SK-N-SH treated with all-trans-retinoic acid at 6 μM for 48 hours (cell line): ENCODE measurements at regions not wholly inside any gene's neighbourhood (a gene's known extent, or its start where the extent isn't known, plus 50 kb on each side); places are given as distances from the start of the nearest gene placed in this dataset.

Experiments
- BACH2 ChIP-seq: fragments of 250-450 bp; sonication (Bioruptor Pico); IDR thresholded peaks from 2 replicates; pipeline ENCODE4 v1.9.0; 2021; ENCODE audit warnings: mild to moderate bottlenecking, borderline replicate concordance
- RARB ChIP-seq: fragments of 250-450 bp; sonication (Bioruptor Pico); IDR thresholded peaks from 2 replicates; pipeline ENCODE4 v1.8.0; 2021; ENCODE audit warnings: mild to moderate bottlenecking, moderate library complexity
- TCF4 ChIP-seq: fragments of 250-450 bp; sonication (Bioruptor Pico); IDR thresholded peaks from 2 replicates; pipeline ENCODE4 v1.8.0; 2021; ENCODE audit warnings: mild to moderate bottlenecking, moderate library complexity, borderline replicate concordance
- ZFP3 ChIP-seq: fragments of 250-450 bp; sonication (Bioruptor Pico); IDR thresholded peaks from 2 replicates; pipeline ENCODE4 v1.5.0; 2020; ENCODE audit warnings: mild to moderate bottlenecking, moderate library complexity
- TF ChIP-seq, protein P1 (sequence below): fragments of 250-450 bp; sonication (Bioruptor Pico); IDR thresholded peaks from 2 replicates; pipeline ENCODE4 v1.8.0; 2020; ENCODE audit warnings: mild to moderate bottlenecking, moderate library complexity, borderline replicate concordance
- TF ChIP-seq, protein P2 (sequence below): fragments of 250-450 bp; sonication (Bioruptor Pico); IDR thresholded peaks from 2 replicates; pipeline ENCODE4 v1.5.1; 2020; ENCODE audit warnings: low read depth, mild to moderate bottlenecking, moderate library complexity

DNA sequence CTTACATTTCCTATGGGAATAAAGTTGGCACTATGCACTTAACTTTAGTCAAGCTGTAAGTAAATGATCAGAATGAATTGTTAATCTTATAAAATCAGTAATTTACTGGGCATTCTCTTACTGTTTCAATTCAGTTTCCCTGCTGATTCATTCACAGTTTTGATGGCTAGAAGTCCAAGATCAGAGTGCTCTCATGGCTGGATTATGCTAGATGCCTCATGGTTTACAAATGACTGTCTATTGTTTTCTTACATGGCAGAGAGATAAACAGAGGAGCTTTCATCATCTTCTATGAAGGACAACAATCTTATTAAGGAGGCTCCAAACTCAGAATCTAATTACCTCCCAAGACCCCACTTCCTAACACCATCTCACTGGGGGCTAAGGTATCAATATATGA, 135.1 kb upstream of the CARD18 start:
- TF ChIP-seq TCF4 (CRISPR knock-in tag), result no peak
- no peak for TF ChIP-seq RARB (CRISPR knock-in tag)
- TF ChIP-seq, protein P1, sequence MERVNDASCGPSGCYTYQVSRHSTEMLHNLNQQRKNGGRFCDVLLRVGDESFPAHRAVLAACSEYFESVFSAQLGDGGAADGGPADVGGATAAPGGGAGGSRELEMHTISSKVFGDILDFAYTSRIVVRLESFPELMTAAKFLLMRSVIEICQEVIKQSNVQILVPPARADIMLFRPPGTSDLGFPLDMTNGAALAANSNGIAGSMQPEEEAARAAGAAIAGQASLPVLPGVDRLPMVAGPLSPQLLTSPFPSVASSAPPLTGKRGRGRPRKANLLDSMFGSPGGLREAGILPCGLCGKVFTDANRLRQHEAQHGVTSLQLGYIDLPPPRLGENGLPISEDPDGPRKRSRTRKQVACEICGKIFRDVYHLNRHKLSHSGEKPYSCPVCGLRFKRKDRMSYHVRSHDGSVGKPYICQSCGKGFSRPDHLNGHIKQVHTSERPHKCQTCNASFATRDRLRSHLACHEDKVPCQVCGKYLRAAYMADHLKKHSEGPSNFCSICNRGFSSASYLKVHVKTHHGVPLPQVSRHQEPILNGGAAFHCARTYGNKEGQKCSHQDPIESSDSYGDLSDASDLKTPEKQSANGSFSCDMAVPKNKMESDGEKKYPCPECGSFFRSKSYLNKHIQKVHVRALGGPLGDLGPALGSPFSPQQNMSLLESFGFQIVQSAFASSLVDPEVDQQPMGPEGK (CRISPR knock-in tag), result no peak
- no peak for TF ChIP-seq ZFP3 (CRISPR knock-in tag)
- TF ChIP-seq, protein P2, sequence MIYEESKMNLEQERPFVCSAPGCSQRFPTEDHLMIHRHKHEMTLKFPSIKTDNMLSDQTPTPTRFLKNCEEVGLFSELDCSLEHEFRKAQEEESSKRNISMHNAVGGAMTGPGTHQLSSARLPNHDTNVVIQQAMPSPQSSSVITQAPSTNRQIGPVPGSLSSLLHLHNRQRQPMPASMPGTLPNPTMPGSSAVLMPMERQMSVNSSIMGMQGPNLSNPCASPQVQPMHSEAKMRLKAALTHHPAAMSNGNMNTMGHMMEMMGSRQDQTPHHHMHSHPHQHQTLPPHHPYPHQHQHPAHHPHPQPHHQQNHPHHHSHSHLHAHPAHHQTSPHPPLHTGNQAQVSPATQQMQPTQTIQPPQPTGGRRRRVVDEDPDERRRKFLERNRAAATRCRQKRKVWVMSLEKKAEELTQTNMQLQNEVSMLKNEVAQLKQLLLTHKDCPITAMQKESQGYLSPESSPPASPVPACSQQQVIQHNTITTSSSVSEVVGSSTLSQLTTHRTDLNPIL (CRISPR knock-in tag), result no peak
- no peak for TF ChIP-seq BACH2 (CRISPR knock-in tag)
